ENCODE measurements at regions not wholly inside any gene's neighbourhood (a gene's known extent, or its start where the extent isn't known, plus 50 kb on each side); places are given as distances from the start of the nearest gene placed in this dataset.
A peak's percentile ranks its signal among the peaks of the same experiment; 100 is the strongest.
"Not testable (repeated sequence)": the region's sequence is repeated elsewhere in the genome, so short reads cannot be mapped to it uniquely, and the experiment has no call there.

DNA sequence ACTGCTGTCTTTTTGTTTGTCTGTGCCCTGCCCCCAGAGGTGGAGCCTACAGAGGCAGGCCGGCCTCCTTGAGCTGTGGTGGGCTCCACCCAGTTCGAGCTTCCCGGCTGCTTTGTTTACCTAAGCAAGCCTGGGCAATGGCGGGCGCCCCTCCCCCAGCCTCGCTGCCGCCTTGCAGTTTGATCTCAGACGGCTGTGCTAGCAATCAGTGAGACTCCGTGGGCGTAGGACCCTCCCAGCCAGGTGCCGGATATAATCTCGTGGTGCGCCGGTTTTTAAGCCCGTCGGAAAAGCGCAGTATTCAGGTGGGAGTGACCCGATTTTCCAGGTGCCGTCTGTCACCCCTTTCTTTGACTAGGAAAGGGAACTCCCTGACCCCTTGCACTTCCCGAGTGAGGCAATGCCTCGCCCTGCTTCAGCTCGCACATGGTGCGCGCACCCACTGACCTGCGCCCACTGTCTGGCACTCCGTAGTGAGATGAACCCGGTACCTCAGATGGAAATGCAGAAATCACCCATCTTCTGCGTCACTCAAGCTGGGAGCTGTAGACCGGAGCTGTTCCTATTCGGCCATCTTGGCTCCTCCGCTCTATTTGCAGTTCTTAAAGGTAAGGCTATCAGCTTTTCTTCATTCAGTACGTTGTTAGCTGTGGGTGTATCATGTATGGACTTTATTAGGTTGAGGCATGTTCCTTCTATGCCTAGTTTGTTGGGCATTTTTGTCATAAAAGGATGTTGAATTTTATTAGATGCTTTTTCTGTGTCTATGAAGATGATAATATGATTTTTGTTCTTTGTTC is 178.3 kb downstream of the CDCA7 start:
- 0 out of 2 replicates have a peak, but pooled peaks have one; percentile 16 for TF ChIP-seq L3MBTL2 (conservative IDR thresholded peaks at IDR 0.05)
- not testable (repeated sequence) for TF ChIP-seq TARDBP (IDR thresholded peaks at IDR 0.05); SP1 (IDR thresholded peaks at IDR 0.05); CTBP1 (IDR thresholded peaks at IDR 0.05; ENCODE audit: borderline replicate concordance); FOXK2 (IDR thresholded peaks at IDR 0.05)
